ENCODE measurements at regions not wholly inside any gene's neighbourhood (a gene's known extent, or its start where the extent isn't known, plus 50 kb on each side); places are given as distances from the start of the nearest gene placed in this dataset.

DNA sequence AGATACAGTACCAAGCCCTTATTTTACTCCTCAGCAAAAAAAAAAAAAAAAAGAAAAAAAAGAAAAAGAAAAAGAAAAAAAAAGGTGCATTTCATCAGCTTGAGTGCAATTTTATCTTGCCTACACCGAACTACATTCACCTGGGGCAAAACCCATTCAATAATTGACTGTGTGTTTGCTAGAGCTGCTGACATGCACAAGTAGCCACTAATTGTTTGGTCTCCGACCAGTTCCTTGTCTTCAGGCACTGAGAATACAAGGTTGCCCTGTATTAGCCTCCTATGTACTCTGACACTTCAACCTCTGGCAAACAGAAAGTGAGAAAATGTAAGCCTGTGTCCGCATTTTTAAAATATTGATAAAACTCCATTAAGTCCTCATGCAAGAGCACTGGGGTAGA, 1579.4 kb upstream of the LRRTM3 start:
- TF ChIP-seq, protein P1, sequence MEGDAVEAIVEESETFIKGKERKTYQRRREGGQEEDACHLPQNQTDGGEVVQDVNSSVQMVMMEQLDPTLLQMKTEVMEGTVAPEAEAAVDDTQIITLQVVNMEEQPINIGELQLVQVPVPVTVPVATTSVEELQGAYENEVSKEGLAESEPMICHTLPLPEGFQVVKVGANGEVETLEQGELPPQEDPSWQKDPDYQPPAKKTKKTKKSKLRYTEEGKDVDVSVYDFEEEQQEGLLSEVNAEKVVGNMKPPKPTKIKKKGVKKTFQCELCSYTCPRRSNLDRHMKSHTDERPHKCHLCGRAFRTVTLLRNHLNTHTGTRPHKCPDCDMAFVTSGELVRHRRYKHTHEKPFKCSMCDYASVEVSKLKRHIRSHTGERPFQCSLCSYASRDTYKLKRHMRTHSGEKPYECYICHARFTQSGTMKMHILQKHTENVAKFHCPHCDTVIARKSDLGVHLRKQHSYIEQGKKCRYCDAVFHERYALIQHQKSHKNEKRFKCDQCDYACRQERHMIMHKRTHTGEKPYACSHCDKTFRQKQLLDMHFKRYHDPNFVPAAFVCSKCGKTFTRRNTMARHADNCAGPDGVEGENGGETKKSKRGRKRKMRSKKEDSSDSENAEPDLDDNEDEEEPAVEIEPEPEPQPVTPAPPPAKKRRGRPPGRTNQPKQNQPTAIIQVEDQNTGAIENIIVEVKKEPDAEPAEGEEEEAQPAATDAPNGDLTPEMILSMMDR (IDR thresholded peaks at IDR 0.05; ENCODE audit: low read depth, low read length), result no peak
- TF ChIP-seq EZH2phosphoT487 (IDR thresholded peaks at IDR 0.05; ENCODE audit: low read depth), result no peak
